ENCODE measurements at regions not wholly inside any gene's neighbourhood (a gene's known extent, or its start where the extent isn't known, plus 50 kb on each side); places are given as distances from the start of the nearest gene placed in this dataset.

- DNase-seq, result no peak
These were observed 55.5 kb upstream of the CCDC167 start for GRCh38 chr6:37555040-37555781.

DNA sequence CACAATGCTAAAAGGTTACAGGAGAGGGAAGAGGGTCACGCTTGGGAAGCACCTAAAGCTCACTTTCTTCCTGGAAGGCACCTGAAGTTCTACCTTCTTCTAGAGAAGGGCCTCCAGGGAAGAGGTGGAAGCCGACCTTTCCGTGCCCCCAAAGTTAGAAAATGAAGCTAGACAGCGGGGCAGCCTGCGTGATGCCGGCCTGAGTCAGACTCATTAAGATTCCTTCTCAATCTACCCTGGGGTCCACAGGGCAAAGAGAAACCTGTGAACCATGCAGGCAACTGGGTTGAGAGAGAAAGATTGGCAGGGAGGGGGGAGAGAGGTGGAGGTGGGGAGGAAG is 54.8 kb upstream of the CCDC167 start:
- DNase-seq, result no peak

DNA sequence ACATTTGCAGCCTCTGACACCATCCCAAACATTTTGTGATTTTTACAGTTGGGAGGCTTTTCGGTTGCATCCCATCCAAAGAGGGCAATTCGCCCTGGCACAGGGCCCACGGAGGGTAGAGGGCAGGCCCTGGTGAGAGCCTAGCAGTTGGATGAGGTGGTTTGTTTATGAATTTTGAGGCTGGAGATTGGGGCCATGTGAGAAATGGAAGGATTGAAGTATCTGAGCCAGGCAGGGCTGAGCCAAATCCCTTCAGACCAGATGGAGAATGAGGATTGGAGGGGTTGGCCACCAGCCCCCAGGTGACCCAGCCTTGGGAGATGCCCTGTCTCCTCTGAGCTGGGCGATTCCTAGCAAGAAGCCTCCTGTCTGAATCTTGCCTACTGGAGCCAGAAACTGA is 52.6 kb upstream of the CCDC167 start:
- DNase-seq, result no peak

DNA sequence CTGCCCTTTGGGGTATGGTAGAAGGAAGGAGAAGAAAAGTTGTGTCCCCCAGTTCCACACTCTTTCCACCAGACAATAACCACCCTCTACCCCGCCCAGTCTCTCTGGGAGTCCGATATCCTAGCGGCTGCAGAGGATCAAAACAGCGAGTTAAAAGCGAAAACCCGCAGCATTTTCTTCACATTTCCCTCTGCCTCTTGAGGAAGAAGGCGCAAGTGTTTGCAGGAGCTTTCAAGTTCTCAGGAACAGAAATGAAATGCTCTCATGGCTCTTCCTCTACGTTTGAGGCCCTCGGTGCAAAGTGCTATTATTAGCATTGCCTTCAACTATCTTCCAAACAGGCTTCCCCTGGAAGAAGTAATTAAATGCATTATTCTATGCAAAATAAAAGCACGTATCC is 52.2 kb upstream of the CCDC167 start:
- no peak for DNase-seq

DNA sequence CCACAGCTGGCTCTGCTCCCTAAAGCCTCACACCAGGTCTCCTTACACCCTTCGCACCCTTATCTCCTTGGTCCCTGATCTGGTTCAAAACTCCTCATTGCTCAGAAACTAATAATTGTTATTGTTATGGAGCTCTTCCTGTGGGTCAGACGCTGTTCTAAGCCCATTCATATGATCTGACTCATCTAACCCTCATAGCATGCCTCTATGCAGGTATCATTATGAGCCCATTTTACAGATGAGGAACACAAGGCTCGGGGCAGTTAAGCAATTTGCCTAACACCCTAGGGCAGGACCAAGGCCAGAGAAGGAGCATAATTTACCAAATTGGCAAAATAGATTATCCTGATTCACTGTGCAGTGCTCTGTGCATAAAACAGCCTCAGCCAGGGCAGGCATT is 51.8 kb upstream of the CCDC167 start:
- DNase-seq, result no peak

DNA sequence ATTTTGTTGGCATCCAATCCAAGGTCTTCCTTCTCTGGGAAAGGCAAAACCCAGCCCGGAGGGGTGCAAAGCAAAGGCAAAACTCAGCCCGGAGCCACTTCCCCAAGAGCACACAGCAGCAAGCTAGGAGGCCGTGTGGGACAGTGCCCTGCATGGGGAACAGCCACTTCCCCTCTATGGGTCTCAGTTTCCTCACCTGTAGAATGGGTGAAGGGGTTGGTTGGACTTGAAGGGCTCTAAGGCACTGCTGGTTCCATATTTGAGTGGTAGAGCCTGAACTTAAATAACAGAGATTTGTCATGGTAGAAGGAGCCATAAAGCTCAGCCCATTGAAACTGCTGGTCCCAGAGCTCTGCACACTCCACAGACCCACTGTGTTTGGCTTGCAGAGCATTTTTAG is 51.3 kb upstream of the CCDC167 start:
- no peak for DNase-seq

DNA sequence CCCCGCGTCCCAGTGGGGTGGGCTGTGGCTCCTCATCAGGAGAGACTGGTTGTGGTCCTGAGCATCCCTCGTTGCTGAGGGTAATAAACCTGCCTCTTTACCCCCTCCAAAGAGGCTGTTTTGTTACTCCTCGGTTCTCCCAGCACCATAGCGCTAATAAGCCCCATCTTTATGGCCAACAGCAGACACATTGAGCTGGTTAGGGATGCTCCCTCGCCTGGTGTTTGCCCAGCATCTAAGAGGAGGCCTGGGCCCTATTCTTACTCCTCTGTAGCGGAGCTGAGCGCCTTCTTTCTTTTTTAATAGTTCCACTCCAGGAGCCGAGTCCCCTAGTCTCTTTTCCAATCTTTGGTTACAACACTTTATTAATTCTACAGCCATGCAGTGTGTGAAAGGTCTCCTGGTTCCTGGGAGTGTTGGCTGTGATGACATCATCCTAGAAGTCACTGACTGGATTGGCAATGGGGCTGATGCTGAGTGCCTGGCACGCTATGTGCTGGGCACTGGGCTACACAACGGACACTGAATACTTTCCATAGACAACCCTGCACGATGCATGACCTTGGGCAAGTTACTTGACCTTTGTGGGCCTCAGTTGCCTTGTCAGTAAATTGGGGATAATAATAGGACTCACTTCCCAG is 50.6 kb upstream of the CCDC167 start:
- DNase-seq, result no peak

DNA sequence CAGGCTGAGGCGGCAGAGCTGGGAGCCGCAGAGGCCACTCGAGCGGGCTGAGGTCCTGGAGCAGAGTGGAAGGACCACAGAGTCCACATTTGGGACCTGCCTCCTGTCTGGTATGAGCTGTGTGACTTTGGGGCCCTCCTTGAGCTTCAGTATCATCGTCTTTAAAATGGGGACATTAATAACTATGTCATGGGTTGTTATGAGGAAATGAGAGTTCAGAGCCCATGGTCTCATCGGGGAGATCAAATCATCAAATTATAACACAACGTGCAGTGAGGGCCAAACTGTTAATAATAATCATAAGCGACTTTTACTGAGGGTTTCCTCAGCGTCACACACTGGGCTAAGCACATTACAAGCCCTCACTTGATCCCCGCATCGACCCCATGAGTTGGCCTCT is 49.9 kb upstream of the CCDC167 start:
- DNase-seq, result no peak

All from effector CD8-positive, alpha-beta T cell (primary cell).